Stomach (tissue), 4 donors: ENCODE measurements at regions not wholly inside any gene's neighbourhood (a gene's known extent, or its start where the extent isn't known, plus 50 kb on each side); places are given as distances from the start of the nearest gene placed in this dataset.

Experiments used
- CTCF ChIP-seq, 7 experiments: fragments of 450-650 bp in 4 of 7; fragments of 200-600 bp in 3 of 7; sonication (generic) in 3 of 7; IDR thresholded peaks; one replicate each; pipeline ENCODE4 v1.5.1; 2016 to 2019; ENCODE audit warnings: antibody characterized with exemption in 7 of 7, control low read depth in 2 of 7, mild to moderate bottlenecking in 1 of 7
- POLR2A ChIP-seq, 4 donors: fragments of 450-650 bp; IDR thresholded peaks; one replicate each; pipeline ENCODE4 v1.6.1; 2016; ENCODE audit warnings: antibody characterized with exemption in 4 of 4, control low read depth in 2 of 4, mild to moderate bottlenecking in 1 of 4, moderate library complexity in 1 of 4

- TF ChIP-seq POLR2A (IDR thresholded peaks at IDR 0.05): no peak
- TF ChIP-seq CTCF (IDR thresholded peaks at IDR 0.05): no peak
These were observed 629.7 kb downstream of the DACH1 start for GRCh38 chr13:71237332-71237731.
